ENCODE measurements at regions not wholly inside any gene's neighbourhood (a gene's known extent, or its start where the extent isn't known, plus 50 kb on each side); places are given as distances from the start of the nearest gene placed in this dataset.

DNA sequence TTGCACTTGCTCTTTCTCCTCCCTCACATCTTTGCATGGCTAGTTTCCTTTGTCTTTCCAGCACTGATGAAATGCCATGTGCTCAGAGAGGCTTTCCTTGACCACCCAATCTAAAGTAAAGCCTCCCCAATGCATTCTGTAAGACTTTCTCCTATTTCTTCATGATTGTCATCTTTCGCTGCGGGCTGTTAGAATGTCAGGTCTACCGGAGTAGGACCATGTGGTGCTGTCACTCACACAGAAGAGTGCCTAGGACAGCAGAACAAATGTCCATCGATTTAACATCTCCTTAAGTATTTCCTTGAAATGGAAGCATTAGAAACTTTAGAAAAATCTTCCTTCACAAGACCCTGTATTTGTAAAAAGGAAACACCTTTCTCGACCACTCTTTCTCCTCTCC lies 99.9 kb upstream of the TMC3 start:
- no peak for TF ChIP-seq POLR2AphosphoS5 (IDR thresholded peaks at IDR 0.05)
- TF ChIP-seq EP300 (IDR thresholded peaks at IDR 0.05; ENCODE audit: low read depth) = no peak
- TF ChIP-seq, protein P1, sequence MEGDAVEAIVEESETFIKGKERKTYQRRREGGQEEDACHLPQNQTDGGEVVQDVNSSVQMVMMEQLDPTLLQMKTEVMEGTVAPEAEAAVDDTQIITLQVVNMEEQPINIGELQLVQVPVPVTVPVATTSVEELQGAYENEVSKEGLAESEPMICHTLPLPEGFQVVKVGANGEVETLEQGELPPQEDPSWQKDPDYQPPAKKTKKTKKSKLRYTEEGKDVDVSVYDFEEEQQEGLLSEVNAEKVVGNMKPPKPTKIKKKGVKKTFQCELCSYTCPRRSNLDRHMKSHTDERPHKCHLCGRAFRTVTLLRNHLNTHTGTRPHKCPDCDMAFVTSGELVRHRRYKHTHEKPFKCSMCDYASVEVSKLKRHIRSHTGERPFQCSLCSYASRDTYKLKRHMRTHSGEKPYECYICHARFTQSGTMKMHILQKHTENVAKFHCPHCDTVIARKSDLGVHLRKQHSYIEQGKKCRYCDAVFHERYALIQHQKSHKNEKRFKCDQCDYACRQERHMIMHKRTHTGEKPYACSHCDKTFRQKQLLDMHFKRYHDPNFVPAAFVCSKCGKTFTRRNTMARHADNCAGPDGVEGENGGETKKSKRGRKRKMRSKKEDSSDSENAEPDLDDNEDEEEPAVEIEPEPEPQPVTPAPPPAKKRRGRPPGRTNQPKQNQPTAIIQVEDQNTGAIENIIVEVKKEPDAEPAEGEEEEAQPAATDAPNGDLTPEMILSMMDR (IDR thresholded peaks at IDR 0.05) = no peak

Measured in transverse colon (tissue), 4 donors.